Ovary (tissue), 7 donors: ENCODE measurements at regions not wholly inside any gene's neighbourhood (a gene's known extent, or its start where the extent isn't known, plus 50 kb on each side); places are given as distances from the start of the nearest gene placed in this dataset.

Experiments
- DNase-seq, 5 donors: peaks; one replicate each; pipeline ENCODE4 v3.0.0-alpha.2; 2019 to 2020
- H3K27ac ChIP-seq, 2 donors: fragments of 200-600 bp; one replicate each; pipeline versions ENCODE4 v1.5.1 to v1.8.0; 2019 to 2022
- H3K27me3 ChIP-seq: fragments of 200-600 bp; one replicate; pipeline ENCODE4 v1.8.0; 2022
- H3K36me3 ChIP-seq: fragments of 200-600 bp; sonication (generic); one replicate; pipeline ENCODE4 v1.5.1; 2019
- H3K4me1 ChIP-seq: one replicate; pipeline ENCODE4 v1.8.1; 2013; ENCODE audit warnings: mild to moderate bottlenecking, moderate library complexity; ENCODE audit not compliant: insufficient read depth
- H3K4me3 ChIP-seq: fragments of 200-600 bp; sonication (generic); one replicate; pipeline ENCODE4 v1.5.1; 2017
- H3K9me3 ChIP-seq, 2 donors: fragments of 200-600 bp in 1 of 2; sonication (generic) in 1 of 2; one replicate each; pipeline versions ENCODE4 v1.5.1 to v1.8.1; 2013 to 2019; ENCODE audit warnings: mild to moderate bottlenecking in 1 of 2, moderate library complexity in 1 of 2
- CTCF ChIP-seq, 3 donors: fragments of 450-650 bp in 2 of 3; fragments of 200-600 bp in 1 of 3; IDR thresholded peaks; one replicate each; pipeline versions ENCODE4 v1.5.1 to v1.8.0; 2016 to 2022; ENCODE audit warnings: antibody characterized with exemption in 3 of 3, mild to moderate bottlenecking in 1 of 3
- EP300 ChIP-seq: sonication (generic); formaldehyde crosslinking; IDR thresholded peaks from one replicate; pipeline ENCODE4 v1.6.1; 2017; ENCODE audit warnings: antibody characterized with exemption
- POLR2A ChIP-seq: fragments of 450-650 bp; IDR thresholded peaks from one replicate; pipeline ENCODE4 v1.6.1; 2017; ENCODE audit warnings: antibody characterized with exemption, mild to moderate bottlenecking, moderate library complexity
- WGBS, 3 donors: extraction: QIAGEN DNeasy Blood & Tissue Kit in 1 of 3; methylation state at CpG; one replicate each; pipeline versions ENCODE4 v1.1.5 to v1.1.7; 2013 to 2017; 5-methylcytosine and 5-hydroxymethylcytosine counted together
- intact Hi-C, 4 donors: fragments of 100-400 bp; cut with DNase I; formaldehyde crosslinking; loops; one replicate each; pipeline versions ENCODE4 v1.11.0 to v1.15.1; 2022 to 2023
- donor health status: DM: no; HTN: no; CAD: no; lungs with moderate emphysema.
- donor health status: DM: no; HTN: no; CAD: no.
- donor health status: Bipolar disorder and iron deficiency.
- donor health status: DM: no; HTN: no; CAD: no.
- donor health status: DM: yes; HTN: yes; CAD: no.

DNA sequence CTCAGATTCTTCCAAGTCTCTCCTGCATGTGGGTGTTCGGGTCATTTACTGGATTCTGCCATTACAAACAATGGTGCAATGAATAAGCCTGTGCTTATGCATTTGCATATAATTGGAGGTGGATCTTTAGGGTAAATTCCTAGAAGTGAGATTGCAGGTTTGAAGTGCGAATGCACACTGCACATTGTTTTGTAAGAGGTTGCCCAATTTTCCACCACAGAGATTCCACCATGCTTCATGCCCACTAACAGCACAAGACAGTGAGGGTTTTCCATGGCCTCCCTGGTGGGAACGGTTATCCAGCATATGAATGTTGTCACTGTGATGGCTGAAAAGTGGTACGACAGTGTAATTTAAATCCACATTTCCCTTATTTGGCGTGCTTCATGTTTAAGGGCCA is 178.8 kb upstream of the PMEPA1 start:
- intact Hi-C loops, result no loop called here
- H3K27me3 ChIP-seq, result no peaks in the 10 kb centered on the region
- no peaks in the 10 kb centered on the region for H3K4me1 ChIP-seq
- H3K27ac ChIP-seq, result no peak overlapping the region
- no peaks in the 10 kb centered on the region for H3K9me3 ChIP-seq
- no peak for DNase-seq
- WGBS, 3 donors, result 59 to 80% (median 78%) methylated on average over 5 of the region's 5 CpGs
- TF ChIP-seq EP300 (no peak), CTCF (IDR thresholded peaks at IDR 0.05) (no peak), POLR2A (no peak)
- H3K36me3 ChIP-seq, result no peaks in the 10 kb centered on the region
- no peak overlapping the region for H3K4me3 ChIP-seq

GRCh38 chr20:57884956-57885355 is 175.1 kb upstream of the PMEPA1 start:
- WGBS, 3 donors, result 92 to 95% (median 93%) methylated on average over 5 of the region's 5 CpGs
- Histone ChIP-seq H3K27me3 (no peaks in the 10 kb centered on the region), H3K27ac (no peak overlapping the region), H3K4me3 (no peak overlapping the region), H3K4me1 (peaks cover 6% of the 10 kb centered on the region), H3K9me3 (no peaks in the 10 kb centered on the region), H3K36me3 (no peaks in the 10 kb centered on the region)
- TF ChIP-seq EP300 (no peak), CTCF (IDR thresholded peaks at IDR 0.05) (no peak), POLR2A (no peak)
- DNase-seq, result no peak
- intact Hi-C loops, result no loop called here

GRCh38 chr20:57883761-57884160 is 173.9 kb upstream of the PMEPA1 start:
- H3K27ac ChIP-seq, result no peak overlapping the region
- peaks cover 11% of the 10 kb centered on the region for H3K4me1 ChIP-seq
- intact Hi-C loops, result no loop called here
- WGBS, 3 donors, result 94 to 95% (median 95%) methylated on average over 5 of the region's 5 CpGs
- no peak for TF ChIP-seq CTCF (IDR thresholded peaks at IDR 0.05)
- TF ChIP-seq POLR2A, result no peak
- no peak for TF ChIP-seq EP300
- H3K27me3 ChIP-seq, result no peaks in the 10 kb centered on the region
- no peaks in the 10 kb centered on the region for H3K9me3 ChIP-seq
- no peak overlapping the region for H3K4me3 ChIP-seq
- H3K36me3 ChIP-seq, result no peaks in the 10 kb centered on the region
- DNase-seq, result peak in 1 of 5 donors; percentile 0

DNA sequence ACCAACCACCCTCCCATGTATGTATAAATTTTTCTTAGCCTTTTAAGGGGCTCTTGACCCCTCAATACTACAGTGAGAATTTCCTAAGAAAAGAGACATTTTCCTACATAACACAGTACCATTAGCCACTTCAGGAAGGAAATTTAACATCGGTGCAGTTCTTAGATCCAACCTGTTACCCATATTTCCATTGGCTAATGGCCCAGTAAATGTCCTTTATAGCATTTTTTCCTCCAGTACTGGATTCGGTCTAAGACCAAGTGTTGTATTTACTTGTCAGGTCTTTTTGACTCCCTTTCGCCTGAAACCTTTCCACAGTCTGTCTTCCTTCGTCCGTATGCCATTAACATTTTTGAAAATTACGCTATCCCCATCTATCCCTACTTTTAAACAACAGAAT is 173.4 kb upstream of the PMEPA1 start:
- no peaks in the 10 kb centered on the region for H3K27me3 ChIP-seq
- no peak for TF ChIP-seq POLR2A
- no peak for TF ChIP-seq CTCF (IDR thresholded peaks at IDR 0.05)
- TF ChIP-seq EP300, result no peak
- H3K27ac ChIP-seq, result no peak overlapping the region
- H3K4me1 ChIP-seq, result peaks cover 11% of the 10 kb centered on the region
- no peak for DNase-seq
- intact Hi-C loops, result no loop called here
- no peak overlapping the region for H3K4me3 ChIP-seq
- 73 to 84% (median 81%) methylated on average over 6 of the region's 6 CpGs for WGBS, 3 donors
- H3K36me3 ChIP-seq, result no peaks in the 10 kb centered on the region
- H3K9me3 ChIP-seq, result no peaks in the 10 kb centered on the region
